Astrocyte of the cerebellum (primary cell): ENCODE measurements at regions not wholly inside any gene's neighbourhood (a gene's known extent, or its start where the extent isn't known, plus 50 kb on each side); places are given as distances from the start of the nearest gene placed in this dataset.

ENCODE experiments used
- DNase-seq: peaks from one replicate; pipeline ENCODE4 v3.0.0-alpha.2; 2011; ENCODE audit warnings: low read depth
- H3K4me3 ChIP-seq: 2 replicates; pipeline ENCODE4 v1.5.1; 2011; ENCODE audit warnings: mild to moderate bottlenecking, low read depth, low read length, moderate library complexity
- CTCF ChIP-seq: IDR thresholded peaks from 2 replicates; pipeline ENCODE4 v1.5.1; 2012; ENCODE audit warnings: low read length, low read depth, moderate library complexity, mild to moderate bottlenecking; ENCODE audit errors: missing control alignments
- in situ Hi-C: cut with HindIII; loops from 2 replicates; pipeline ENCODE4 v1.10.0; 2017; ENCODE audit warnings: low sequenced_read_pairs

DNA sequence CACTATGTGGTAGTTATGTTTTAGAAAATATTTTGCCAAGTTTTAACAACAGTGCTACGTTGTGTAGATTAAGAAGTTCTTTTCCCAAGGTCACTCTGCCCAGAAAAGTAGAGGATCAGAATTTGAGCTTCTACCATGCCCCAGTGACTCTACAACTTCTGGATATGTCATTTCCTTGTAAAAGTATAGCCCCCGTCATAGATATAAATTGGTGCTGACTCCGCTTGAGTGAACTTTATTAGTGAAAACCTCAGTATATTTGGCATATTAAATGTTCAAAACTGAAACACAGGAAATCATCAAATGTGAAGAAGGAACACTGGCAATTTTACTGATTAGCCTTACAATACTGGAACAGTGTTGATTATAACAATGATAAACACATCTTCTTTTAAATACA is 256.7 kb upstream of the UBE2E3 start:
- H3K4me3 ChIP-seq, result no peak overlapping the region
- in situ Hi-C loops, result no loop called here
- TF ChIP-seq CTCF, result no peak
- no peak for DNase-seq

DNA sequence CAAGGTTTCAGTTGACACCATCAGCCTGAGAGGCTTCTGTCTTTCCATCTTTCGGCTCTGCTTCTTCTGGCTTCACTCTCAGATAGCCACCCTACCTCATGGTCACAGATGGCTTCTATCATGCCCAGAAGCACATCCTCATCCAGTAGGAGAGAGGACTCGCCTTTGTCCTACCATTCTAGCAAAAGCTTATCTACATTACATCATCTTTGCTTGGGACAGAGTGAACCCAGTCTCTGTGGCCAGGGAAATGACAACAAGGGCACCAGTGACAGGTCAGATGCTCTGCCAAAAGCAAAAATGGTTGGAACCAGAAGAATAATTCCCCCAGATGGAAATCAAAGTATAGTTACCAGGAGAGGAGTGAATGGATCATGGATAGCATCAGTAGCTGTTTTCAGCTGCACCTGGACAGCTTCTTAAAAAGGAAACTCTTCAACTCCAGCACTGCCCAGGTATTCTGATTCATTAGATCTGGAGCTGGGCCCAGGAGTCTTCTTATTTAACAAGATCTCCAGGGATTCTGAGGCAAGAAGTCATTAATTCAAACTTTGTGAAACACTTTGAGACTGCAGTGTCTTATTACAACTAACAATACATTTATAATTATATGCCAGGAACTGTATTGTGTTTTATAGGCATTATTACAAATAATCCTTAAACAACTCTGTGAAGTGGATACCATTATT is 257.7 kb upstream of the UBE2E3 start:
- peak; percentile 78 for DNase-seq
- H3K4me3 ChIP-seq, result no peak overlapping the region
- no peak for TF ChIP-seq CTCF
- in situ Hi-C loops, result no loop called here

GRCh38 chr2:180720829-180721228 is 259.6 kb upstream of the UBE2E3 start:
- in situ Hi-C loops, result no loop called here
- TF ChIP-seq CTCF, result no peak
- no peak overlapping the region for H3K4me3 ChIP-seq
- DNase-seq, result no peak

GRCh38 chr2:180717588-180717987 is 262.8 kb upstream of the UBE2E3 start:
- H3K4me3 ChIP-seq, result no peak overlapping the region
- TF ChIP-seq CTCF, result no peak
- in situ Hi-C loops, result no loop called here
- no peak for DNase-seq

GRCh38 chr2:180716186-180717180 is 263.9 kb upstream of the UBE2E3 start:
- no peak overlapping the region for H3K4me3 ChIP-seq
- TF ChIP-seq CTCF, result no peak
- in situ Hi-C loops, result no loop called here
- no peak for DNase-seq

- in situ Hi-C loops, result no loop called here
- H3K4me3 ChIP-seq, result no peak overlapping the region
- no peak for DNase-seq
- no peak for TF ChIP-seq CTCF
Observed at GRCh38 chr2:180715044-180715443, 265.4 kb upstream of the UBE2E3 start.
